ENCODE measurements at regions not wholly inside any gene's neighbourhood (a gene's known extent, or its start where the extent isn't known, plus 50 kb on each side); places are given as distances from the start of the nearest gene placed in this dataset.

DNA sequence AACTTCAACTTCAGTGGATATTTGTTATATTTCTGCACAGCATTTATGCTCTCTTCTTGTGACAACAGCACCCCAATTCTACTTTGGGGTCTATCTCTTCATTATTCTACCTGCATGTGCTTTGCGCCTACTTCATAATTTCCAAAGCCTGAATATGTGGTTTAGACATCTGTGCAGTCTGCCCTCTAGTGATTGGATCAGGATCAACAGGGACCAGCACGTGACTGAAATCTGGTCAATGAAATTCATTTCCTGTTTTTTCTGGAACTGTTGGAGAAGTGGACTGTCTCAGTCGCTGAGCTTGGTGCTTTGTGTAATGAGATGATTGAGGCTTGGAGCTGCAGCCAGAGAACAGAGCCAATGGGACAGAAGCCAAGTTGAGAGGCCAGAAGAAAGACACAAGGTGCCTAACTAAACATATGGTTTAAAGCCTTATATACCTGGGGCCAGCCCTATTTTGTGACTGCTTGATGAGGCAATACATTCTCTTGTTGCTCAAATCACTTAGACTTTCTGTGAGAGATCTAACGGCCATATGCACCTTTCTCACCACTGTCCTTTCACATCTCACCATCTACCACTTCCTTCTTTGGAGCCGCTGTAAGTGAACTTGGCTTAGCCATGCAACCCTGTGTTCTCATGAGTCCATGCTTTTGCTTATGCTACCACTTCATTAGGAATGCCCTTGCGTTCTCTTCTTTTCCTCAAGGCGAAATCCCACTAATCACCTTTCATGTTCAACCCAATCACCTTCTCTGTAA lies 68.8 kb upstream of the PPP2R2B start:
- intact Hi-C loops (cut with DNase I) = no loop called here
- TF ChIP-seq POLR2A (IDR thresholded peaks at IDR 0.05) = no peak
- TF ChIP-seq, protein P1, sequence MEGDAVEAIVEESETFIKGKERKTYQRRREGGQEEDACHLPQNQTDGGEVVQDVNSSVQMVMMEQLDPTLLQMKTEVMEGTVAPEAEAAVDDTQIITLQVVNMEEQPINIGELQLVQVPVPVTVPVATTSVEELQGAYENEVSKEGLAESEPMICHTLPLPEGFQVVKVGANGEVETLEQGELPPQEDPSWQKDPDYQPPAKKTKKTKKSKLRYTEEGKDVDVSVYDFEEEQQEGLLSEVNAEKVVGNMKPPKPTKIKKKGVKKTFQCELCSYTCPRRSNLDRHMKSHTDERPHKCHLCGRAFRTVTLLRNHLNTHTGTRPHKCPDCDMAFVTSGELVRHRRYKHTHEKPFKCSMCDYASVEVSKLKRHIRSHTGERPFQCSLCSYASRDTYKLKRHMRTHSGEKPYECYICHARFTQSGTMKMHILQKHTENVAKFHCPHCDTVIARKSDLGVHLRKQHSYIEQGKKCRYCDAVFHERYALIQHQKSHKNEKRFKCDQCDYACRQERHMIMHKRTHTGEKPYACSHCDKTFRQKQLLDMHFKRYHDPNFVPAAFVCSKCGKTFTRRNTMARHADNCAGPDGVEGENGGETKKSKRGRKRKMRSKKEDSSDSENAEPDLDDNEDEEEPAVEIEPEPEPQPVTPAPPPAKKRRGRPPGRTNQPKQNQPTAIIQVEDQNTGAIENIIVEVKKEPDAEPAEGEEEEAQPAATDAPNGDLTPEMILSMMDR (IDR thresholded peaks at IDR 0.05) = peak in 5 of 12 donors; percentile 10 to 33 (median 14)
- Histone ChIP-seq H3K36me3 (no peaks in the 10 kb centered on the region), H3K27ac (no peak overlapping the region), H3K9me3 (no peaks in the 10 kb centered on the region), H3K27me3 (peaks cover 0 to 10% (median 0%) of the 10 kb centered on the region in 9 donors), H3K4me1 (no peaks in the 10 kb centered on the region), H3K4me3 (no peak overlapping the region)
- 70 to 73% (median 72%) methylated on average over 7 of the region's 7 CpGs for WGBS, 4 donors
- DNase-seq (no peak), ATAC-seq (no peak)

DNA sequence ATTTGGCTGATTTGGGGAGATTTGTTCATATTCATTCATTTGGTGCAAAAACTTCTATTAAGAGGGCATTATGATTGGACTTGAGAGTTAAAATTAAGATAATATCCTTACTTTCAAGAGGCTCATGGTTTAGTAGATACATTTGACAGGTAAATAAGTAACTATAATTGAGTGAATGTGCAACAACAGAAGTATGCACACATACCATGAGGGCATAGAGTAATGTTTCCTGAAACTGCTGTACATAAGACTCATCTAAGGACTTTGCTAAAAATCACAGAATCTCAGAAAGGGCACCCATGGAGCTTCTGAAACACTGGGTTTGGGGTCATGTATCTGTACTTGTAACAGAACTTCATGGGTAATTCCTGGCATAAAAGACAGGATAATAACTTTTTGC lies 70.1 kb upstream of the PPP2R2B start:
- H3K4me3 ChIP-seq = no peak overlapping the region
- no peaks in the 10 kb centered on the region for H3K9me3 ChIP-seq
- H3K4me1 ChIP-seq = no peaks in the 10 kb centered on the region
- no peak for DNase-seq
- no peaks in the 10 kb centered on the region for H3K36me3 ChIP-seq
- no peak for ATAC-seq
- intact Hi-C loops (cut with DNase I) = no loop called here
- no peak overlapping the region for H3K27ac ChIP-seq
- TF ChIP-seq, protein P1 (IDR thresholded peaks at IDR 0.05) = no peak
- no peak for TF ChIP-seq POLR2A (IDR thresholded peaks at IDR 0.05)
- H3K27me3 ChIP-seq = peaks cover 0 to 14% (median 0%) of the 10 kb centered on the region in 9 donors

DNA sequence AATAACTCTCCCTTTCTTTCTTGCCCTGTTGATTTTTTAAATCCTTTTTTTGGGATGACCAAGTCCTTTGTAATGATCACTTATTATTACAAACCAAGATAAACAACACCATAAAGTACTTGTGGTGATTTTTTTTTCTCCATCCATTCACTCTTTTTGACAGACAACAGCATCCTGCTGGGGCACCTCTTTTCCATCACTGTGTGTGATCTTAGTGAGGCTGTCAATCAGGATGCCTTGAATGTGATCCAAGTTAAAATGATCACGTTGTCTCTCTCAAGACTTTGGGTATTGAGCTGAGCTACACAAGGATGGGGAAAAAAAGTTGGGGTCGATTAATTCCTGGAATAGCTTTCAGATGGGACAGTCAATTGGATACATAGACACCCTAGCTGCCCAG lies 73.6 kb upstream of the PPP2R2B start:
- no peak for TF ChIP-seq POLR2A (IDR thresholded peaks at IDR 0.05)
- TF ChIP-seq, protein P1 (IDR thresholded peaks at IDR 0.05) = no peak
- WGBS, 4 donors = 44 to 55% (median 47%) methylated on average over 2 of the region's 2 CpGs
- no peak for DNase-seq
- H3K27ac ChIP-seq = no peak overlapping the region
- no peaks in the 10 kb centered on the region for H3K9me3 ChIP-seq
- intact Hi-C loops (cut with DNase I) = no loop called here
- H3K36me3 ChIP-seq = no peaks in the 10 kb centered on the region
- peaks cover 0 to 27% (median 0%) of the 10 kb centered on the region in 9 donors for H3K27me3 ChIP-seq
- H3K4me3 ChIP-seq = no peak overlapping the region
- ATAC-seq = no peak
- H3K4me1 ChIP-seq = no peaks in the 10 kb centered on the region

DNA sequence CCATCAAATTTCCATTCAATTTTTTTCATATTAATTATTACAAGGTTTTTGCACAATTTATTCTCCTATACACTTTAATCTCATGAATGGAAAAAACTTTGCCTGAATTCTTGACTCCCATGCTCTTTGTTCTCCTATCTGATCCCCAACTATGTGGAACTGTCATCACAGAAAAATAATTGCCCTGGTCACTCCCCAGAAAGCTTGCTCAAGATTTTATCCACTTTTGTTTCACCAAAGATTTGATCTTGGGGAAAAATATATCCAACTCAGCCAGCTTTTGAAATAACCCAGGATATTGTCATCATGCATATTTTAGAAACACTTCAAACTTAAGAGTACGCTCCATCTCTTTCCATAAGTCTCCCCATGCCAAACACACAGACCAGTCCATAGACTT lies 77.7 kb upstream of the PPP2R2B start:
- Histone ChIP-seq H3K4me1 (no peaks in the 10 kb centered on the region), H3K36me3 (no peaks in the 10 kb centered on the region), H3K27ac (no peak overlapping the region), H3K4me3 (no peak overlapping the region), H3K27me3 (peaks cover 0 to 30% (median 0%) of the 10 kb centered on the region in 9 donors), H3K9me3 (no peaks in the 10 kb centered on the region)
- ATAC-seq (no peak), DNase-seq (no peak)
- no peak for TF ChIP-seq POLR2A (IDR thresholded peaks at IDR 0.05)
- intact Hi-C loops (cut with DNase I) = no loop called here
- WGBS, 4 donors = 67 to 91% (median 87%) methylated on average over 1 of the region's 1 CpG

DNA sequence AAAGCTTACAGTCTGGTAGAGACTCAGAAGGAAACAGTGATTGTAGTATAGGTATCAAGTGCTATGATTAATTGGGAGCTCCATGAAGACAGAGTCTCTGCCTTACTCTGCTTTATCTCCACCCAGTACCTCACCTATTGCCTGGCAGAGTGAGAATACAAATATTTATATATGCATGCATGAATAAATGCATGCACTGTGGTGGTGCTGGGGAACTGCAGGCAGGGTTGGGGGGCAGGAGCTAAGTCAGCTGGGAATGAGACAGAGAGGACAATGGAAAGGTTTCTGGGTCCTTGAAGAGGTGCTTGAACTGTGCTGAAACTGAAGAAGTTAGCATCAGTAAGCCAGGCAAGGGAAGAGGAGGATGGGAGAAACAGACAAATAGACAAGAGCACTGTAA lies 80.8 kb upstream of the PPP2R2B start:
- Histone ChIP-seq H3K36me3 (no peaks in the 10 kb centered on the region), H3K4me1 (no peaks in the 10 kb centered on the region), H3K4me3 (no peak overlapping the region), H3K9me3 (no peaks in the 10 kb centered on the region), H3K27ac (no peak overlapping the region), H3K27me3 (peaks cover 0 to 17% (median 0%) of the 10 kb centered on the region in 9 donors)
- intact Hi-C loops (cut with DNase I) = no loop called here
- ATAC-seq = no peak
- TF ChIP-seq, protein P1 (IDR thresholded peaks at IDR 0.05) = no peak
- TF ChIP-seq POLR2A (IDR thresholded peaks at IDR 0.05) = no peak
- no peak for DNase-seq
